ENCODE measurements at regions not wholly inside any gene's neighbourhood (a gene's known extent, or its start where the extent isn't known, plus 50 kb on each side); places are given as distances from the start of the nearest gene placed in this dataset.

GRCh38 chr9:91043056-91043810 is 241.6 kb downstream of the SYK start:
- DNase-seq, result no peak

DNA sequence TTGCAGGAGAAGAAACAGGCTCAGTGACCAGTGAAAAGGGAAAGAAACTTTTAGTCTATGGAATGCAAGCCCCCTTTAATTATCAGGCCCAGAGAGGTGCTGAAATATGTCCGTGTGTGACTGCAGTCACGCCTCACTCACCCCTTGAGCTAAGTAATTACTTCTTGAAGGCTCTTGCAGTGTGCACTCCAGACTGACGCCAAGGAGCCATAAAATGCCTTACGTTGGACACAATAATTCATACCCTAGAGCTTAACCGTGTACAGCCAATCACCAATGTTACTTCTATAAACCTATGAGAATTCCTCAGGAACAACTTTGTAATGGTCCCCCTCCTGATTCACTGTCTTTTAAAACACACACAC is 242.2 kb downstream of the SYK start:
- DNase-seq, result no peak

DNA sequence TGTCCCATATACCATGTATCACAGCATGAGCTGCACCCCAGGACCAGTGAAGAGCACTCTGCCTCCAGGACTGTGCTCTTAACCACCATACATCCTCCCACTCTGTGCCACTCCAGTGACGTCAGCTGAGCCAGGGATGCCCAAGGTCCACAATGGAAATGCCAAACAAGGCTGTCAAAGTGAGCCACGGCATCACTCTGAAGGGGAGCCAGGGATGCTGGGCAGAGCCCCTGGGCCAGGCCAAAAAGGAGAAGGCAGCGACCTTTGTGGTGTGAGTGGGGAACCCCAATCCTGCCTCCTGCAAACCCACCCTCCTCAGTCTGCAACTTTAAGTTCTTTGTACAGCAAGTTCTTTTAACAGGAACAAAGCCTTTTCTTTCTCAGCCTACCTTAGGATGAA is 242.7 kb downstream of the SYK start:
- DNase-seq, result no peak

DNA sequence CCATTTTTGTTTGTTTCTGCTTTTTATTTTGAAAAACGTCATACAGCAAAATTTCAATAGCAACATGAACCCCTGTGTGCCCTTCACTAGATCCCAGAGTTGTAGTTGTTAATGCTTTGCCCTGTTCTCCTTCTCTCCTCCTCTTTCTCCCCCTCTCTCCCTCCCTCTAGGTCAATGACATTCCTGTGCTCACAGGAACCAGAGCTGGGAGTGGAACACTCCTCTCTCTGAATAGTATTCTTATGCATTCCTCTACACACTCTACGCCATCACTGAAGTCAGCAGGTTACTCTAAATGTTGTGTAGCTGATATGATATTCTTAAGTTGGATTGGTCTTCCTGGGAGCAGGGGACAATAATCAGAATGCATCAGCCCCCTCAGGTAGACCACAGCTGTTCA is 243.4 kb downstream of the SYK start:
- DNase-seq, result no peak

DNA sequence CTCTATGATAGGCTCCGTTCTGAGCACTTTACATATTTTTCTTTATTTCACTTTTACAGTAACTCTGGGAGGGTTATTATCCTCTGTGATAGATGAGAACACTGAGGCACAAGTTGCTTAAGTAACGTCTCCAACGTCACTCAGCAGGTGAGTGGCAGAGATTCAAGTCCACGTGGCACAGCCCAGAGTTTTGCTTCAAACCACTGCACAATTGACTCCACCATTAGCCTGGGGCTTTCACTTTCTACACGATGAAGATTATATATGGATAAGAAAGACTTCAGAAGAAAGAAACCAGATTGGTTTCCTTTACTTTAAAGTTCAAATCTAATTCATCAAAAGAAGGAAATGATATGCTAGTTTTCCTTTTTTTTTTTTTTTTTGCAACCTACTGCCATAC is 245.9 kb downstream of the SYK start:
- DNase-seq, result no peak

DNA sequence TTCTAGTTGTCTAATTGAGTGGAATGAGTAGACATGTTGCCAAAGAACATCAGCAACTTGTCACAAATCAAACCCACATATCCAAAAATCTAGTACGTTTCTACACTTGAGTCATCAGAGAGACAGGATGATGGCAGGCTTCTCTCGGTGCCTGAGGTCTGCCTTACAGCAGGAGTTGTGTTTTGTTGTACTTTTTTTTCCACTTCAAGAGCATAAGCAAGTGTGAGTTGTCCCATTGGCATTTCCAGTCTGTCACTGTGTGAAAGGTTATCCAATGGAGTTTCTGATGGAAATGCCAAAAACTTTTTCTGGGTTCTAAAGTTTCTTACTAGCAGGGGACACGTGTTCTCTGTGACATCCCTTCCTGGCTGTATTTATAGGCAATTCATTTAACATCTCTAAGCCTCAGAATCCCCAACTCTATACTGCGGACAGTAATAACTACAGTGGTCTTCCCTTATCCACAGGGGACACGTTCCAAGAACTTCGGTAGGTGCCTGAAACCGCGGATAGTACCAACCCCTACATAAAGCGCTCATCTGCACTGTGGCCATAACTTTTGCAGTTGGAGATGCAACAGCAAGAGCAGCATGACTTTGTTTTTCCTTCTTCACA is 246.5 kb downstream of the SYK start:
- no peak for DNase-seq

DNA sequence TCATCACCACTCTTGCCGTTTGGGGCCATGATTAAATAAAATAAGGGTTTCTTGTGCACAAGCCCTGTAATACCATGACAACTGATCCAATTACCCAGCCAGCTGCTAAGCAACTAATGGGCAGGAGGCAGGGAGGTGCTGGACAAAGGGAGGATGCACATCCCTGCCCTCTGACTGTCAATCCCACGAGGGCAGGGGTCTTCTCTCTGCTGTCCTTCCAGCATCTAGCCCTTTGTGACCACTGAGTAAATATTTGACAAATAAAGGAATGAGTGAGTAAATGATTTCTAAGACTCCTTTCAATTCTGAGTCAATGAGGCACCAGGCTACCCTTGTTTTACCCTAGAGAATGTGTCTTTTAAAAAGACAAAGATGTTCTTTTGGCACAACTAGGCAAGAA is 247.1 kb downstream of the SYK start:
- no peak for DNase-seq

- no peak for DNase-seq
These were observed 252.2 kb downstream of the SYK start for GRCh38 chr9:91053824-91054223.

DNA sequence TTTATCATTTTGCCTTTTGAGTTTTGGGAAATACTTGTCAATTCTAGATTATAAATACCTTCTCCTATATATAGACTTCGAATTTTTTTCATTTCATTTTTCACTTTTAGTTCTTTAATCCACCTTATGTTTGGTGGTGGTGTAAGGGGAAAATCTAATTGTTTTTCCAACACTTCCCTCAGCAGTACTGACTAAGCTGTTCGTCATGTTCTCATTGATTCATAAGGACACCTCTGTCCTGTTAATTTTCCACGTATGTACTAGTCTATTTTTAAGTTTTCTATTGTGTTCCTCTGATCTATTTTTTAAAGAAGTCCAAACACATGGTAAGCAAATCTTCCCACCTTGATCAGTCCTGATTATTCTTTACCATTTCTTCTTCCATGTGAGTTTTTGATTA is 254.2 kb downstream of the SYK start:
- DNase-seq, result no peak

GRCh38 chr9:91056486-91056885 is 254.9 kb downstream of the SYK start:
- DNase-seq, result no peak

DNA sequence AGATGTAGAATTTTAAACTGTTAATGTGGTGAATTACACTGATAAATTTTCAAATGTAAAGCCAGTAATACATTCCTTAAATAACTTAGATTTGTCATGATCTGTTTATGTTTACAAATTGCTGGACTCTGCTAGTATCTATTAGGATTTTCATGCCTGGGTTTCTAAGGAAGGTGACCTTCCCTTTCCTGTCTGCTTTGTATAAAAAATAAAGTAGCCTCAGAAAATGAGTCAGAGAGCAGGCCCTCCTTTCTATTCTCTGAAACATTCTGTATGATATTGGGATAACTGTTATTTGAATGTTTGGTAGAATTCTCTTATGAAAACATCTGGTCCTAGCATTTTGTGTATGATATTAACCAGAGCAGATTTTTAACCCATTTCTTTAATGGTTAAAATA is 255.3 kb downstream of the SYK start:
- no peak for DNase-seq

GRCh38 chr9:91059713-91060112 is 258.1 kb downstream of the SYK start:
- no peak for DNase-seq

GRCh38 chr9:91060520-91061343 is 259.1 kb downstream of the SYK start:
- DNase-seq, result peak; percentile 75

GRCh38 chr9:91061506-91061905 is 259.9 kb downstream of the SYK start:
- no peak for DNase-seq

DNA sequence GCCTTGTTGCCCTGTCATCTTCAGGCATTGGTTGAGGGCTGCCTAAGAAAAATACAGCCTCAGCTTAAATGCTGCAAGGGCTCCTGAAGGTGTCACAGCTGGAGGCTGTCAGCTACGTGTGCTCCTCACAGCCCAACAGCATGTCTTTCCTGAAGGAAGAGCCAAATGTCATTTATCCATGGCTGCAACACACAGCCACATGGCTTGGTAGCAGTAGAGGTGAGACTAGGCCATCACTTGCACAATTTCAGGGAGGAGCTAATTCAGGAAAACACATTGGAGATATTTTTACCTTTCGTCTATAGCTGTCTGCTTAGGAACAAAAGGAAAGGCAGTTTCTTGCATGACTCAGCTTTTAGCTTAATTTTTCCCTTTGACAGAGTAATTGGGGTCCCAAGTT is 260.7 kb downstream of the SYK start:
- DNase-seq, result no peak

DNA sequence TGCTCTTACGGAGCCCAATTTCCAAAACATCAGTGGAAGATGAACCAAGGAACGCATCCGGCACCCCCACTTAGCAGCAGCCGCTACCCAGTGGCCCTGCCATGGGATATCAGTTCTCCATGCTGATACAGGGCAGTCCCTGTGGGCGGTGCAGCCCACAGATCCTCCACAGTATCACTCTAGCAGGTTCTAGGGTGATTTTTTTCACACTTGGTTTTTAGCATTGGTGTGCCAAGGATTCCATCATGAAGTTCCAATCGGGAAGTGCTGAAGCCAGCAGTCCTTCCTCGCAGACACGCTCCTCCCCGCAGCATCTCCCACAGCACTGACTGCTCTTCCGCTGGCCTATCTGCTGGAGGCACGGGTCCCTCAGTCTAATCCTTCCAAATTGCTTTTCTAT is 261.9 kb downstream of the SYK start:
- DNase-seq, result no peak

DNA sequence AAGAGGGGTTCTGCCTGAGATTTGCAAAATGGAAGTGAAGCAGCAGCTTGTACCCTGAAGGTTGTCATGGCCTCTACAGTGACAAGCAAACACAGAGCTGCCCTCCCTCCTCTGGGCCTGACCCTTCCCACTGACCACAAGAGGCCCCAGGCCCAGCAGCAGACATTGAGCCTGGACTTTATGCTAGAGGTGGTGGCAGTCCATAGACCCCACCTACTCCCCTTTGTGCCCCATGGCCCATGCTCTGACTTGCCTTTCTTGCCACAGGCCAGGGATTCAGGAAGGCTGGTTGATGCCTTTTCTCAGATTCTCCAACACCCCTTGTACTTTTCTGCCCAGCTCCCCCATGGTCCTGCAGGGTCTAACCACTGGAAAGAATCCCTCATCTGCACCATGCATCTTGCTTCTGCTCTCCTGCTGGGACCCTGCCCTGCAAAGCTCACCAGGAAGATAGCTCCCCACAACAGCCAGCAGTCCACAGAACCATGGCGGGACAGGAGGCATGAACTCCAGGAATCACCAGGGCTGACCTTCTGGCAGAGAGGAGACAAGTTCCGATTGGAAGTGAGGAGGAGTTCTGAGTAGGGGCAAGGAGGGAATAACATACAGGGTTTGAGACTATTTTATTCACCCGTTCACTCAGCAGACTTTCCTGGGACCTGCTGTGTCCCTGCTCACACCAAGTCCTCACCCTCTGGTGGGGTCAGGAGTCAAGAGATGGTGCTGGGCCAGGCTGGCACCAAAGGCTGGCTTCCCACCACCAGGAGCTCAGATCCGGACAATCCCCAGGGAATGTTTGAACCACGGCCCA is 263.8 kb downstream of the SYK start:
- DNase-seq, result no peak

DNA sequence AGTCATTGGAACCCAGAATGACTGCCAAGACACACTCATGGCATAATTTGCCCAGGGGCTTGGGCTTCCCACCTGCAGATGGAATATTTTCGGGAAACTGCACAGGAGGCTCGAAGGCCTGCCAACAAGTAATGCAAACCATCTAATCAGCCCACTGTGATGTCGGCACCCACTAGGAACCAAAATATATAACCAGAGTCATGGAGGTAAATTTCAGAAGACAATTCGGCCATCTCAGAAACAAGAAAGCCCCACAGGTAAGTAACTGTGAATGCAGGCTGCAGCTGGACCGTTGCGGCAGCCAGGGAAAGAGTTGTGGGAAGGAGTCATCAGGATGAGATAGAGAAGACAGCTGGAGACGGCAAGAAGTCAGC is 264.4 kb downstream of the SYK start:
- no peak for DNase-seq

DNA sequence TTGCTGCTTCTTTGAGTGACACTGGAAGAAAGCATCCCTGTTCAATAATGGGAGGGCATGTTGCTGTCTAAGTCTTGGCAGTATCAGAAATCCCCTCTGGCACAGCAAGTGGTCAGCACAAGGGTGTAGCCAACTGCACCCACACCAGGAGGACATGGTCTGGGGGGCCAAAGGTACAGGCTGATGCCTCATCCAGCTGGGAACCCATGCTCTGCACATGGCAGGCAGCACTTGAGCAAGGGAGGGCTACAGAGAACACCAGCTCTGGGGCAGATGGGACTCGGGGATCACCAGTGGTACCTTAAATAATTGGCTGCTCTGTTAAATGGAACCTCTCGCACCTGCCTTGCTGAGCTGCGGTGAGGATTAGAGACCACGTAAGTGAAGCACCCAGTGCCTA is 265.2 kb downstream of the SYK start:
- DNase-seq, result no peak

DNA sequence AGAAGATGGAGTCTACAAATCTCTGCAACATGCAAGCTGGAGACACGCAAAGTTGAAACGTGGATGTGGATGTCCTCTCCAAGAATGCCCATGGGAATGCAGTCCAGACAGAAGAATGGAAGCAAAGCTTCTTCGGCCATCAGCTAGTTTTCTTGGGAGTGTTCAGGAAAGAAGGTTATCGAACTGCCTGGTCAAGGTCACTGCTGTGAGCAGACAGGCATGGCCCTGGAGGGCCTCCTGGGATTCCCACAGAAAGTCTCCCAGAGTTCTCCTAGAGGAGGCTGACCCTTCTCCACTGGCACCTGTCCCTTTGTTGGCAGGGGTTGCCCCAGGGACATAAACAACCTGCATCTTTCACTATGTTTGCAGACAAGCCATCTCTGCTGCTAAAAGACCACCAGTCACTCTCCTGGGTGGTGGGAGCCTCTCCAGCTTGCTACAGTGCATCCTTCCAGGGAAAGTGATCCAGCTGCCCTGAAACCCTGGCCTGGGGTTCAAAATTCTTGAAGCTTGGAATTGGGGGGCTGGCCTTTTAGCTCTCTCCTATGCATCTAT is 265.8 kb downstream of the SYK start:
- DNase-seq, result no peak

- no peak for DNase-seq
These were observed 269.8 kb downstream of the SYK start for GRCh38 chr9:91071184-91071990.
